ENCODE measurements at regions not wholly inside any gene's neighbourhood (a gene's known extent, or its start where the extent isn't known, plus 50 kb on each side); places are given as distances from the start of the nearest gene placed in this dataset.

- DNase-seq (ENCODE audit: low spot score), result no peak
- no peak overlapping the region for H3K4me3 Mint-ChIP-seq (ENCODE audit: low read depth)
- H3K36me3 Mint-ChIP-seq (ENCODE audit: low read depth), result no peaks in the 10 kb centered on the region
- H3K9me3 Mint-ChIP-seq, result no peaks in the 10 kb centered on the region
- intact Hi-C loops (cut with micrococcal nuclease), result no loop called here
- H3K27ac Mint-ChIP-seq, result no peak overlapping the region
- H3K27me3 Mint-ChIP-seq (ENCODE audit: low read depth), result no peaks in the 10 kb centered on the region
- H3K4me1 Mint-ChIP-seq (ENCODE audit: low read depth), result no peaks in the 10 kb centered on the region
Measured at GRCh38 chr5:4197151-4197550, 601.5 kb downstream of the IRX1 start.

- Mint-ChIP-seq H3K27ac (no peak overlapping the region), H3K27me3 (ENCODE audit: low read depth) (no peaks in the 10 kb centered on the region)
- DNase-seq (ENCODE audit: low spot score), result no peak
Measured at GRCh38 chr5:4198461-4198860, 602.8 kb downstream of the IRX1 start.

GRCh38 chr5:4199049-4199841 lies 603.6 kb downstream of the IRX1 start:
- Mint-ChIP-seq H3K4me3 (ENCODE audit: low read depth) (no peak overlapping the region), H3K27ac (no peak overlapping the region), H3K4me1 (ENCODE audit: low read depth) (no peaks in the 10 kb centered on the region), H3K9me3 (no peaks in the 10 kb centered on the region), H3K36me3 (ENCODE audit: low read depth) (no peaks in the 10 kb centered on the region), H3K27me3 (ENCODE audit: low read depth) (no peaks in the 10 kb centered on the region)
- no peak for DNase-seq (ENCODE audit: low spot score)
- intact Hi-C loops (cut with micrococcal nuclease), result no loop called here

More at GRCh38 chr5:4198461-4198860, 602.8 kb downstream of the IRX1 start:
- Mint-ChIP-seq H3K36me3 (ENCODE audit: low read depth) (no peaks in the 10 kb centered on the region), H3K4me1 (ENCODE audit: low read depth) (no peaks in the 10 kb centered on the region), H3K9me3 (no peaks in the 10 kb centered on the region), H3K4me3 (ENCODE audit: low read depth) (no peak overlapping the region)
- intact Hi-C loops (cut with micrococcal nuclease), result no loop called here

GRCh38 chr5:4203146-4203545 lies 607.5 kb downstream of the IRX1 start:
- H3K4me3 Mint-ChIP-seq (ENCODE audit: low read depth), result no peak overlapping the region
- no peaks in the 10 kb centered on the region for H3K27me3 Mint-ChIP-seq (ENCODE audit: low read depth)
- H3K9me3 Mint-ChIP-seq, result no peaks in the 10 kb centered on the region
- DNase-seq (ENCODE audit: low spot score), result no peak
- intact Hi-C loops (cut with micrococcal nuclease), result no loop called here
- no peaks in the 10 kb centered on the region for H3K4me1 Mint-ChIP-seq (ENCODE audit: low read depth)
- H3K27ac Mint-ChIP-seq, result no peak overlapping the region
- no peaks in the 10 kb centered on the region for H3K36me3 Mint-ChIP-seq (ENCODE audit: low read depth)

- H3K27ac Mint-ChIP-seq, result no peak overlapping the region
- no peak overlapping the region for H3K4me3 Mint-ChIP-seq (ENCODE audit: low read depth)
- H3K4me1 Mint-ChIP-seq (ENCODE audit: low read depth), result no peaks in the 10 kb centered on the region
- H3K9me3 Mint-ChIP-seq, result peaks cover 12% of the 10 kb centered on the region
- no peaks in the 10 kb centered on the region for H3K27me3 Mint-ChIP-seq (ENCODE audit: low read depth)
- H3K36me3 Mint-ChIP-seq (ENCODE audit: low read depth), result no peaks in the 10 kb centered on the region
- intact Hi-C loops (cut with micrococcal nuclease), result no loop called here
- DNase-seq (ENCODE audit: low spot score), result no peak
Measured at GRCh38 chr5:4204276-4205141, 608.9 kb downstream of the IRX1 start.

- peaks cover 13% of the 10 kb centered on the region for H3K9me3 Mint-ChIP-seq
Measured at GRCh38 chr5:4205398-4205797, 609.8 kb downstream of the IRX1 start.

GRCh38 chr5:4206127-4206526 lies 610.5 kb downstream of the IRX1 start:
- DNase-seq (ENCODE audit: low spot score), result no peak
- no peak overlapping the region for H3K27ac Mint-ChIP-seq
- no peaks in the 10 kb centered on the region for H3K36me3 Mint-ChIP-seq (ENCODE audit: low read depth)
- peaks cover 13% of the 10 kb centered on the region for H3K9me3 Mint-ChIP-seq
- intact Hi-C loops (cut with micrococcal nuclease), result no loop called here
- no peak overlapping the region for H3K4me3 Mint-ChIP-seq (ENCODE audit: low read depth)
- no peaks in the 10 kb centered on the region for H3K4me1 Mint-ChIP-seq (ENCODE audit: low read depth)
- H3K27me3 Mint-ChIP-seq (ENCODE audit: low read depth), result no peaks in the 10 kb centered on the region

More at GRCh38 chr5:4205398-4205797, 609.8 kb downstream of the IRX1 start:
- DNase-seq (ENCODE audit: low spot score), result no peak
- H3K4me3 Mint-ChIP-seq (ENCODE audit: low read depth), result no peak overlapping the region
- no peaks in the 10 kb centered on the region for H3K36me3 Mint-ChIP-seq (ENCODE audit: low read depth)
- no peaks in the 10 kb centered on the region for H3K27me3 Mint-ChIP-seq (ENCODE audit: low read depth)
- intact Hi-C loops (cut with micrococcal nuclease), result no loop called here
- no peak overlapping the region for H3K27ac Mint-ChIP-seq
- no peaks in the 10 kb centered on the region for H3K4me1 Mint-ChIP-seq (ENCODE audit: low read depth)

GRCh38 chr5:4207486-4207885 lies 611.9 kb downstream of the IRX1 start:
- intact Hi-C loops (cut with micrococcal nuclease), result no loop called here

GRCh38 chr5:4208537-4208936 lies 612.9 kb downstream of the IRX1 start:
- H3K27ac Mint-ChIP-seq, result no peak overlapping the region
- H3K27me3 Mint-ChIP-seq (ENCODE audit: low read depth), result no peaks in the 10 kb centered on the region
- H3K9me3 Mint-ChIP-seq, result peaks cover 13% of the 10 kb centered on the region
- H3K36me3 Mint-ChIP-seq (ENCODE audit: low read depth), result no peaks in the 10 kb centered on the region
- no peak for DNase-seq (ENCODE audit: low spot score)
- intact Hi-C loops (cut with micrococcal nuclease), result no loop called here
- H3K4me3 Mint-ChIP-seq (ENCODE audit: low read depth), result no peak overlapping the region
- H3K4me1 Mint-ChIP-seq (ENCODE audit: low read depth), result no peaks in the 10 kb centered on the region

More at GRCh38 chr5:4207486-4207885, 611.9 kb downstream of the IRX1 start:
- H3K27me3 Mint-ChIP-seq (ENCODE audit: low read depth), result no peaks in the 10 kb centered on the region
- no peaks in the 10 kb centered on the region for H3K4me1 Mint-ChIP-seq (ENCODE audit: low read depth)
- no peak for DNase-seq (ENCODE audit: low spot score)
- H3K36me3 Mint-ChIP-seq (ENCODE audit: low read depth), result no peaks in the 10 kb centered on the region
- H3K4me3 Mint-ChIP-seq (ENCODE audit: low read depth), result no peak overlapping the region
- H3K9me3 Mint-ChIP-seq, result peaks cover 13% of the 10 kb centered on the region
- no peak overlapping the region for H3K27ac Mint-ChIP-seq

- DNase-seq (ENCODE audit: low spot score), result no peak
- Mint-ChIP-seq H3K27ac (no peak overlapping the region), H3K4me3 (ENCODE audit: low read depth) (no peak overlapping the region), H3K4me1 (ENCODE audit: low read depth) (no peaks in the 10 kb centered on the region), H3K27me3 (ENCODE audit: low read depth) (no peaks in the 10 kb centered on the region), H3K9me3 (peaks cover 13% of the 10 kb centered on the region), H3K36me3 (ENCODE audit: low read depth) (no peaks in the 10 kb centered on the region)
- intact Hi-C loops (cut with micrococcal nuclease), result no loop called here
Measured at GRCh38 chr5:4208996-4209395, 613.4 kb downstream of the IRX1 start.

- no peak for DNase-seq (ENCODE audit: low spot score)
- no peak overlapping the region for H3K27ac Mint-ChIP-seq
- no peaks in the 10 kb centered on the region for H3K27me3 Mint-ChIP-seq (ENCODE audit: low read depth)
- no peaks in the 10 kb centered on the region for H3K36me3 Mint-ChIP-seq (ENCODE audit: low read depth)
- H3K9me3 Mint-ChIP-seq, result peaks cover 13% of the 10 kb centered on the region
- no peak overlapping the region for H3K4me3 Mint-ChIP-seq (ENCODE audit: low read depth)
- intact Hi-C loops (cut with micrococcal nuclease), result no loop called here
- H3K4me1 Mint-ChIP-seq (ENCODE audit: low read depth), result no peaks in the 10 kb centered on the region
Measured at GRCh38 chr5:4212071-4212739, 616.6 kb downstream of the IRX1 start.

- DNase-seq (ENCODE audit: low spot score), result no peak
- Mint-ChIP-seq H3K4me1 (ENCODE audit: low read depth) (no peaks in the 10 kb centered on the region), H3K36me3 (ENCODE audit: low read depth) (no peaks in the 10 kb centered on the region), H3K27me3 (ENCODE audit: low read depth) (no peaks in the 10 kb centered on the region), H3K4me3 (ENCODE audit: low read depth) (no peak overlapping the region), H3K9me3 (peaks cover 13% of the 10 kb centered on the region), H3K27ac (no peak overlapping the region)
- intact Hi-C loops (cut with micrococcal nuclease), result no loop called here
Measured at GRCh38 chr5:4212981-4213819, 617.6 kb downstream of the IRX1 start.

All from activated T-helper 2 cell treated with anti-CD3 and anti-CD28 coated beads, Interferon-gamma antibody, Interleukin-2, Interleukin-4, amounts not matched to agents 10 μg/mL and 5 μg/mL and 100 μg/mL, durations not matched to agents 14 hours and 24 hours and 36 hours (primary cell).